ENCODE measurements at regions not wholly inside any gene's neighbourhood (a gene's known extent, or its start where the extent isn't known, plus 50 kb on each side); places are given as distances from the start of the nearest gene placed in this dataset.

DNA sequence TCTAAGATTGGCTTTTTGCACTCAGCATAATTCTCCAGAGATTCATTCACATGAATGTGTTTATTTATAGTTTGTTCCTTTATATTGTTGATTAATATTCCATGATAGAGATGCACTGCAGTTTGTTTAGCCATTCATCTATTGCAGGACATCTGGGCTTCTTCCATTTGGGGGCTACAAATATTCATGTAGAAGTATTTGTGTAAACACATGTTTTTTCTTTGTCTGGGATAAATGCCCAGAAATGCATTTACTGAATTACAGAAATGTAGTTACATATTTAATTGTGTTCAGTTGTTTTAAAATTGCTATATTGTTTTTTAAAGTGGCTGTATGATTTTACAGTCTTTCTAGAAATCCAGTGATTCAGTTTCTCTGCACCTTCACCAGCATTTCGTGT, 635.0 kb downstream of the ZIC1 start:
- TF ChIP-seq POLR2A (IDR thresholded peaks at IDR 0.05) = no peak
- TF ChIP-seq, protein P1, sequence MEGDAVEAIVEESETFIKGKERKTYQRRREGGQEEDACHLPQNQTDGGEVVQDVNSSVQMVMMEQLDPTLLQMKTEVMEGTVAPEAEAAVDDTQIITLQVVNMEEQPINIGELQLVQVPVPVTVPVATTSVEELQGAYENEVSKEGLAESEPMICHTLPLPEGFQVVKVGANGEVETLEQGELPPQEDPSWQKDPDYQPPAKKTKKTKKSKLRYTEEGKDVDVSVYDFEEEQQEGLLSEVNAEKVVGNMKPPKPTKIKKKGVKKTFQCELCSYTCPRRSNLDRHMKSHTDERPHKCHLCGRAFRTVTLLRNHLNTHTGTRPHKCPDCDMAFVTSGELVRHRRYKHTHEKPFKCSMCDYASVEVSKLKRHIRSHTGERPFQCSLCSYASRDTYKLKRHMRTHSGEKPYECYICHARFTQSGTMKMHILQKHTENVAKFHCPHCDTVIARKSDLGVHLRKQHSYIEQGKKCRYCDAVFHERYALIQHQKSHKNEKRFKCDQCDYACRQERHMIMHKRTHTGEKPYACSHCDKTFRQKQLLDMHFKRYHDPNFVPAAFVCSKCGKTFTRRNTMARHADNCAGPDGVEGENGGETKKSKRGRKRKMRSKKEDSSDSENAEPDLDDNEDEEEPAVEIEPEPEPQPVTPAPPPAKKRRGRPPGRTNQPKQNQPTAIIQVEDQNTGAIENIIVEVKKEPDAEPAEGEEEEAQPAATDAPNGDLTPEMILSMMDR (IDR thresholded peaks at IDR 0.05) = no peak

Measured in esophagus squamous epithelium (tissue), 4 donors.